GM12873 (cell line): ENCODE measurements at regions not wholly inside any gene's neighbourhood (a gene's known extent, or its start where the extent isn't known, plus 50 kb on each side); places are given as distances from the start of the nearest gene placed in this dataset.

Experiments used
- TF ChIP-seq, protein P1 (sequence below): IDR thresholded peaks from 2 replicates; pipeline ENCODE4 v1.5.1; 2012; ENCODE audit warnings: low read depth, mild to moderate bottlenecking, moderate library complexity, low read length, control low read depth; ENCODE audit not compliant: insufficient read depth; ENCODE audit errors: missing control alignments

DNA sequence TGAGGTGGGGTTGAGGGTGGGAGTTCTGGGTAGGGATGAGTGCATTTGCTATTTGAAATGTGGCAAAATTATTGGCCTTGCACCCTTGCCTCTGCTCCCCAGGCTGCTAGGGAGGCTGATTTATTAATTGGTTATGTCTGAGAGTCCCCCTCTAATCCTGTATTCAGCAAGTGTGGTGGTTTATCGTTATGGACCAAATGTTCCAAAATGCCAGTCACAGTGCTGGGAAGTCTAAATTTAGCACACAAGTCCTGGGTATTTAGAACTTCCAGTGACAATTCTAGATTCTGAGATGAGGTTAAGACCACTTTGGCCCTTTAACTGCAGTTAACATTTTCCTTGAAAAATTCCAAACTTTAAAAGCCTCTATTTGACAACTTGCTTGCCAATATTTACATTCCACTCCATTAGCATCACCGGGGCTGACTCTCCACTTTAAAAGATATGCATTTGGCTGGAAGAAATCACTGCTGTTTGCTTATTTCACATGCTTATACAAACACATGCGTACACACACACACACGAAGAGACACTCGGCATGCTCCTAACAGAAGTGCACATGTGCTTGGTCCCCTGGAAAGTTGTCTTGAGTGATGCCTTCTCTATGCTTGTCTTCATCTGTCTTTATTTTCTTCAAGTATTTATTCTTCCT lies 247.7 kb downstream of the IL20RB start:
- TF ChIP-seq, protein P1, sequence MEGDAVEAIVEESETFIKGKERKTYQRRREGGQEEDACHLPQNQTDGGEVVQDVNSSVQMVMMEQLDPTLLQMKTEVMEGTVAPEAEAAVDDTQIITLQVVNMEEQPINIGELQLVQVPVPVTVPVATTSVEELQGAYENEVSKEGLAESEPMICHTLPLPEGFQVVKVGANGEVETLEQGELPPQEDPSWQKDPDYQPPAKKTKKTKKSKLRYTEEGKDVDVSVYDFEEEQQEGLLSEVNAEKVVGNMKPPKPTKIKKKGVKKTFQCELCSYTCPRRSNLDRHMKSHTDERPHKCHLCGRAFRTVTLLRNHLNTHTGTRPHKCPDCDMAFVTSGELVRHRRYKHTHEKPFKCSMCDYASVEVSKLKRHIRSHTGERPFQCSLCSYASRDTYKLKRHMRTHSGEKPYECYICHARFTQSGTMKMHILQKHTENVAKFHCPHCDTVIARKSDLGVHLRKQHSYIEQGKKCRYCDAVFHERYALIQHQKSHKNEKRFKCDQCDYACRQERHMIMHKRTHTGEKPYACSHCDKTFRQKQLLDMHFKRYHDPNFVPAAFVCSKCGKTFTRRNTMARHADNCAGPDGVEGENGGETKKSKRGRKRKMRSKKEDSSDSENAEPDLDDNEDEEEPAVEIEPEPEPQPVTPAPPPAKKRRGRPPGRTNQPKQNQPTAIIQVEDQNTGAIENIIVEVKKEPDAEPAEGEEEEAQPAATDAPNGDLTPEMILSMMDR: no peak

DNA sequence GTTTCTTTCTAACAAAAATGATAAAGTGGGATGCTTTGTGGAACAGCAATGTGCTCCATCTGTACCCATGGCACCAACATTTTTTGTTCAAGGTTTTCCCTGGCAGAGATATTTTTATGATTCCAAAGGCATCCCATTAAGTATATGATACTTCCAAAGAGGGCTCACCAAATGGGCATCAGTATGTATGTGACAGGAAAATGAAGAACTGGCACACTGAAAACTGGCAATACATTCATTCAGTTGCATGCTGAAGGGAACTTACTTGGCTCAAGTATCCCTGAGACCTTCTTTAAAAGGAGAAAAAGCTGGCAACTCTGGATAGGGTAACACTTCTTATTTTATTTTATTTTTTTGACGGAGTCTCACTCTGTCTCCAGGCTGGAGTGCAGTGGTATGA lies 249.8 kb downstream of the IL20RB start:
- TF ChIP-seq, protein P1: no peak

DNA sequence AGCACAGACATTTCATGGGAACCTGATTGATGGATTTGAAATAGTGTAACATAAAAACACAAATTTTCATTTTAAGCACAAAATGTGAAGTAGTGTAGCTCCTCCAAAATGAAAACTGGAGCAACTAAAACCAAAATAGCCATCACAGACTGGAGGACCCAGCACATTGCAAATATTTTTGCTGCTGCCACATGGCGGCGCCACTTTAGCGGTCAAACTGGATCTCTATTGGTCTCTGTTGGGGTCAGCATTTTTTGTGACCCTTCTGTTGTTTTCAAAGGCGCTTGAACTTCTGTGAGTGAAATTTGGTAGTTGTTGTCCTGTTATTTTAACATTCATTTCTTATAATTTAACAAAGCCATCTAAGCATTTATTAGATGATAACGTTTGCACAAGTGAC lies 259.9 kb downstream of the IL20RB start:
- TF ChIP-seq, protein P1: peak; percentile 52

DNA sequence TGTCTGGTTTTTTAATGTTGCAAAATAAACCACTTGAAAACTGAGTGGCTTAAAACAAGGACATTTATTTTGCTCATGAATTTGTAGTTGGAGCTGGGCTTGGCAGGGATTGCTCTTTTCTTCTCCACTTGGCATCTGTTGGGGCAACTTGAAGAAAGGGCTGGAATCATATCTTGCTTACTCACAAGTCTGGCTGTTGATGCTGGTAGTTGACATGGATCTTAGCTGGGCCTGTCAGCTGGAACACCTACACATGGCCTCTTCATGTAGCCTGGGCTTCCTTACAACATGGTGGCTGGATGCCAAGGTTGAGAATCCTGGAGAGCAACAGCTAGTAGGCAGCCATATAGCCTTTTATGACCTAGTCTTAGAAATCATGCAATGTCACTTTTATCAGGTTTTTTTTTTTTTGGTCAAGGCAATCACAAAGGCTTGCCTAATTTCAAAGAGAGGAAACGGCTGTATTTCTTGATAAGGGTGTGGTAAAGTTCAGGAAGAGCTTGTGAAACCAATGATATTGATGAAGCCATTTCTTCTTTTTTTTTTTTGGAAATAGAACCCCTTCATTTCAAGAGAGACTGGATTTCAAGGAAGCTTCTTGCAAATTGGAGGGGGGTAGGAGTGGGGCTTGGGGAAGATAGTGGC lies 262.1 kb downstream of the IL20RB start:
- TF ChIP-seq, protein P1: no peak

- TF ChIP-seq, protein P1: no peak
Observed at GRCh38 chr3:137222736-137223225, 265.0 kb downstream of the IL20RB start.

DNA sequence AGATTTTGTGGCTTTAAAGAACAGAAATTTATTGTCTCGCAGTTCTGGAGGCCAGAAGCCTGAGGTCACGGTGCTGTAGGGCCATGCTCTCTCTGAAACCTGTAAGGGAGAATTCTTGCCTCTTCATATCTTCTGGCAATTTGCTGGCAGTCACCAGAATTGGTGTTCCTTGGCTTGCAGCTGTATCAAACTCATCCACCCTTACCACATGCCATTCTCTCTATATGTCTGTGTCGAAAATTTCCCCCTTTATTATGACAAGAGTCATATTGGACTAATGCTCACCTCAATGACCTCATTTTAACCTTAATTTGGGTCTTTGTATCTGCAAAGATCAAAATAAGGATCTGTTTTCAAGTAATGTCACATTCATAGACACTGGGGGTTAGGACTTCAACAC lies 266.7 kb downstream of the IL20RB start:
- TF ChIP-seq, protein P1: no peak

- TF ChIP-seq, protein P1: no peak
Observed at GRCh38 chr3:137242836-137243400, 285.1 kb downstream of the IL20RB start.
